ENCODE measurements at regions not wholly inside any gene's neighbourhood (a gene's known extent, or its start where the extent isn't known, plus 50 kb on each side); places are given as distances from the start of the nearest gene placed in this dataset.

- DNase-seq (ENCODE audit: extremely low read depth, low read depth) = no peak
- no peak for TF ChIP-seq CTCF (IDR thresholded peaks at IDR 0.05; ENCODE audit: low read depth, low read length)
These were observed 390.4 kb downstream of the TLE4 start for GRCh38 chr9:79962150-79962549.

- TF ChIP-seq CTCF (IDR thresholded peaks at IDR 0.05; ENCODE audit: low read depth, low read length) = peak; percentile 33
- no peak for DNase-seq (ENCODE audit: extremely low read depth, low read depth)
These were observed 383.5 kb downstream of the TLE4 start for GRCh38 chr9:79955300-79955699.

- DNase-seq (ENCODE audit: extremely low read depth, low read depth) = no peak
- TF ChIP-seq CTCF (IDR thresholded peaks at IDR 0.05; ENCODE audit: low read depth, low read length) = no peak
These were observed 382.1 kb downstream of the TLE4 start for GRCh38 chr9:79953908-79954307.

GRCh38 chr9:79952401-79952800 is 380.6 kb downstream of the TLE4 start:
- TF ChIP-seq CTCF (IDR thresholded peaks at IDR 0.05; ENCODE audit: low read depth, low read length) = no peak
- DNase-seq (ENCODE audit: extremely low read depth, low read depth) = no peak

- no peak for DNase-seq (ENCODE audit: extremely low read depth, low read depth)
- TF ChIP-seq CTCF (IDR thresholded peaks at IDR 0.05; ENCODE audit: low read depth, low read length) = no peak
These were observed 374.9 kb downstream of the TLE4 start for GRCh38 chr9:79946712-79947111.

- DNase-seq (ENCODE audit: extremely low read depth, low read depth) = no peak
- TF ChIP-seq CTCF (IDR thresholded peaks at IDR 0.05; ENCODE audit: low read depth, low read length) = no peak
These were observed 373.7 kb downstream of the TLE4 start for GRCh38 chr9:79945495-79945894.

- no peak for DNase-seq (ENCODE audit: extremely low read depth, low read depth)
- TF ChIP-seq CTCF (IDR thresholded peaks at IDR 0.05; ENCODE audit: low read depth, low read length) = no peak
These were observed 373.3 kb downstream of the TLE4 start for GRCh38 chr9:79945016-79945415.

Data from AG09319 (cell line).